Tibial artery (tissue), 4 donors: ENCODE measurements at regions not wholly inside any gene's neighbourhood (a gene's known extent, or its start where the extent isn't known, plus 50 kb on each side); places are given as distances from the start of the nearest gene placed in this dataset.

Experiments used
- DNase-seq, 2 donors: peaks; one replicate each; pipeline ENCODE4 v3.0.0-alpha.2; 2019
- H3K27ac ChIP-seq, 2 donors: fragments of 200-600 bp; sonication (generic) in 1 of 2; 1 replicate in 1 of 2; 2 replicates in 1 of 2; pipeline ENCODE4 v1.5.1; 2018 to 2019; ENCODE audit warnings: mild to moderate bottlenecking in 1 of 2
- H3K27me3 ChIP-seq, 2 donors: fragments of 200-600 bp; sonication (generic) in 1 of 2; one replicate each; pipeline versions ENCODE4 v1.5.1 to v1.6.0; 2016 to 2019
- H3K36me3 ChIP-seq, 3 donors: fragments of 200-600 bp; sonication (generic) in 2 of 3; one replicate each; pipeline ENCODE4 v1.5.1; 2016 to 2019; ENCODE audit warnings: mild to moderate bottlenecking in 2 of 3
- H3K4me1 ChIP-seq, 4 donors: fragments of 200-600 bp; sonication (generic) in 2 of 4; 1 replicate in 3 of 4; 2 replicates in 1 of 4; pipeline ENCODE4 v1.5.1; 2016 to 2019
- H3K4me3 ChIP-seq, 2 donors: fragments of 200-600 bp; sonication (generic) in 1 of 2; 1 replicate in 1 of 2; 2 replicates in 1 of 2; pipeline ENCODE4 v1.5.1; 2018 to 2019; ENCODE audit warnings: mild to moderate bottlenecking in 2 of 2
- H3K9me3 ChIP-seq, 3 donors: fragments of 200-600 bp; sonication (generic) in 1 of 3; one replicate each; pipeline ENCODE4 v1.5.1; 2016 to 2019
- CTCF ChIP-seq, 2 experiments: fragments of 200-600 bp in 1 of 2; fragments of 450-650 bp in 1 of 2; IDR thresholded peaks; one replicate each; pipeline ENCODE4 v1.5.1; 2017 to 2019; ENCODE audit warnings: antibody characterized with exemption in 2 of 2, mild to moderate bottlenecking in 1 of 2, moderate library complexity in 1 of 2
- intact Hi-C: fragments of 100-400 bp; cut with DNase I; formaldehyde crosslinking; loops from one replicate; pipeline ENCODE4 v1.15.0; 2023; ENCODE audit warnings: low total_unique reads

GRCh38 chr15:91776104-91776503 lies 77.4 kb upstream of the SLCO3A1 start:
- Histone ChIP-seq H3K27me3 (peaks cover 0 to 5% of the 10 kb centered on the region in 2 donors), H3K4me3 (no peak overlapping the region), H3K36me3 (no peaks in the 10 kb centered on the region), H3K4me1 (no peaks in the 10 kb centered on the region), H3K27ac (no peak overlapping the region), H3K9me3 (no peaks in the 10 kb centered on the region)
- no peak for TF ChIP-seq CTCF (IDR thresholded peaks at IDR 0.05)
- intact Hi-C loops = no loop called here
- DNase-seq = no peak

GRCh38 chr15:91779960-91780359 lies 73.5 kb upstream of the SLCO3A1 start:
- H3K9me3 ChIP-seq = no peaks in the 10 kb centered on the region
- no peak overlapping the region for H3K27ac ChIP-seq
- no peak for DNase-seq
- peaks cover 0 to 8% of the 10 kb centered on the region in 2 donors for H3K27me3 ChIP-seq
- intact Hi-C loops = no loop called here
- H3K36me3 ChIP-seq = no peaks in the 10 kb centered on the region
- H3K4me3 ChIP-seq = no peak overlapping the region
- no peaks in the 10 kb centered on the region for H3K4me1 ChIP-seq
- no peak for TF ChIP-seq CTCF (IDR thresholded peaks at IDR 0.05)

- Histone ChIP-seq H3K4me1 (no peaks in the 10 kb centered on the region), H3K27ac (no peak overlapping the region), H3K27me3 (peaks cover 0 to 8% of the 10 kb centered on the region in 2 donors), H3K4me3 (no peak overlapping the region), H3K36me3 (no peaks in the 10 kb centered on the region), H3K9me3 (no peaks in the 10 kb centered on the region)
- no peak for DNase-seq
- no peak for TF ChIP-seq CTCF (IDR thresholded peaks at IDR 0.05)
- intact Hi-C loops = no loop called here
Measured at GRCh38 chr15:91780387-91780786, 73.1 kb upstream of the SLCO3A1 start.

- Histone ChIP-seq H3K9me3 (no peaks in the 10 kb centered on the region), H3K27ac (no peak overlapping the region), H3K27me3 (peaks cover 0 to 8% of the 10 kb centered on the region in 2 donors), H3K4me3 (no peak overlapping the region), H3K4me1 (no peaks in the 10 kb centered on the region), H3K36me3 (no peaks in the 10 kb centered on the region)
- no peak for TF ChIP-seq CTCF (IDR thresholded peaks at IDR 0.05)
- intact Hi-C loops = no loop called here
- DNase-seq = no peak
Measured at GRCh38 chr15:91782221-91782620, 71.3 kb upstream of the SLCO3A1 start.

GRCh38 chr15:91783008-91783407 lies 70.5 kb upstream of the SLCO3A1 start:
- no peak overlapping the region for H3K4me3 ChIP-seq
- intact Hi-C loops = no loop called here

More at GRCh38 chr15:91783008-91783407, 70.5 kb upstream of the SLCO3A1 start:
- no peak for DNase-seq
- Histone ChIP-seq H3K27ac (no peak overlapping the region), H3K9me3 (no peaks in the 10 kb centered on the region), H3K36me3 (no peaks in the 10 kb centered on the region), H3K4me1 (no peaks in the 10 kb centered on the region), H3K27me3 (peaks cover 0 to 8% of the 10 kb centered on the region in 2 donors)
- no peak for TF ChIP-seq CTCF (IDR thresholded peaks at IDR 0.05)
